HEK293 (cell line): ENCODE measurements at regions not wholly inside any gene's neighbourhood (a gene's known extent, or its start where the extent isn't known, plus 50 kb on each side); places are given as distances from the start of the nearest gene placed in this dataset.

ENCODE experiments used
- CTCF ChIA-PET: fragments of 350-600 bp; formaldehyde crosslinking; extraction: SDS; loops from one replicate; lab custom pipeline; 2021; ENCODE audit warnings: antibody characterized with exemption; lab: Yijun Ruan, JAX
- POLR2A ChIA-PET: fragments of 300-600 bp; formaldehyde crosslinking; extraction: SDS; loops from one replicate; lab custom pipeline; 2020; ENCODE audit warnings: antibody characterized with exemption, inconsistent platforms; lab: Yijun Ruan, JAX
- H3K27ac ChIP-seq: fragments of 200-500 bp; sonication (Bioruptor generic); 2 replicates; pipeline ENCODE4 v1.5.1; 2014; ENCODE audit warnings: low read depth, low read length, control low read depth, inconsistent platforms; ENCODE audit errors: extremely low read depth
- H3K36me3 ChIP-seq, 2 experiments: fragments of 200-500 bp in 1 of 2; sonication (Bioruptor generic) in 1 of 2; 1 replicate in 1 of 2; 2 replicates in 1 of 2; pipeline ENCODE4 v1.5.1; 2014 to 2017; ENCODE audit warnings: inconsistent platforms in 2 of 2, low read length in 2 of 2; ENCODE audit not compliant: control insufficient read depth in 2 of 2, insufficient read depth in 1 of 2
- H3K4me1 ChIP-seq: fragments of 200-500 bp; sonication (Bioruptor generic); 2 replicates; pipeline ENCODE4 v1.5.1; 2014; ENCODE audit warnings: mild to moderate bottlenecking, low read length, inconsistent platforms; ENCODE audit not compliant: control insufficient read depth, insufficient read depth
- H3K4me3 ChIP-seq: 2 replicates; pipeline ENCODE4 v1.5.1; 2011; ENCODE audit warnings: low read depth, mild to moderate bottlenecking, control low read depth, low read length, moderate library complexity
- H3K9me3 ChIP-seq: fragments of 200-500 bp; sonication (Bioruptor generic); 2 replicates; pipeline ENCODE4 v1.5.1; 2014; ENCODE audit warnings: low read depth, low read length, inconsistent platforms; ENCODE audit not compliant: control insufficient read depth, insufficient read depth
- AEBP2 ChIP-seq: fragments of 450-650 bp; formaldehyde crosslinking; IDR thresholded peaks from 2 replicates; pipeline ENCODE4 v1.5.1; 2016; ENCODE audit warnings: missing biosample characterization, missing genetic modification characterization, borderline replicate concordance
- EGR2 ChIP-seq: fragments of 450-650 bp; formaldehyde crosslinking; IDR thresholded peaks from 2 replicates; pipeline ENCODE4 v1.5.1; 2016; ENCODE audit warnings: low read depth, missing biosample characterization, missing genetic modification characterization
- GLIS1 ChIP-seq: fragments of 450-650 bp; formaldehyde crosslinking; IDR thresholded peaks from 2 replicates; pipeline ENCODE4 v1.5.1; 2016; ENCODE audit warnings: missing biosample characterization, missing genetic modification characterization
- GLIS2 ChIP-seq: fragments of 450-650 bp; formaldehyde crosslinking; IDR thresholded peaks from 2 replicates; pipeline ENCODE4 v1.5.1; 2016; ENCODE audit warnings: missing biosample characterization, missing genetic modification characterization
- HOXC10 ChIP-seq: sonication (generic); formaldehyde crosslinking; IDR thresholded peaks from 2 replicates; pipeline ENCODE4 v1.8.1; 2023; ENCODE audit warnings: mild to moderate bottlenecking, missing genetic modification reagents
- SP2 ChIP-seq: fragments of 450-650 bp; formaldehyde crosslinking; IDR thresholded peaks from 2 replicates; pipeline ENCODE4 v1.5.1; 2016; ENCODE audit warnings: missing biosample characterization, missing genetic modification characterization
- SP7 ChIP-seq: fragments of 450-650 bp; formaldehyde crosslinking; IDR thresholded peaks from 2 replicates; pipeline ENCODE4 v1.5.1; 2016; ENCODE audit warnings: missing biosample characterization, missing genetic modification characterization
- ZNF10 ChIP-seq: fragments of 450-650 bp; formaldehyde crosslinking; IDR thresholded peaks from 2 replicates; pipeline ENCODE4 v1.5.1; 2017; ENCODE audit warnings: missing biosample characterization, missing genetic modification characterization
- ZNF19 ChIP-seq: fragments of 450-650 bp; formaldehyde crosslinking; IDR thresholded peaks from 2 replicates; pipeline ENCODE4; 2016; ENCODE audit warnings: missing biosample characterization, missing genetic modification characterization, low read depth
- ZNF211 ChIP-seq: fragments of 450-650 bp; formaldehyde crosslinking; IDR thresholded peaks from 2 replicates; pipeline ENCODE4 v1.5.1; 2016; ENCODE audit warnings: low read depth, missing biosample characterization, missing genetic modification characterization
- ZNF366 ChIP-seq: fragments of 450-650 bp; formaldehyde crosslinking; conservative IDR thresholded peaks from 2 replicates; pipeline ENCODE4 v1.5.1; 2016; ENCODE audit warnings: missing biosample characterization, missing genetic modification characterization
- ZNF529 ChIP-seq: fragments of 450-650 bp; formaldehyde crosslinking; IDR thresholded peaks from 2 replicates; pipeline ENCODE4 v1.5.1; 2017; ENCODE audit warnings: missing genetic modification characterization, missing biosample characterization; ENCODE audit not compliant: insufficient replicate concordance
- ZNF623 ChIP-seq: fragments of 450-650 bp; formaldehyde crosslinking; IDR thresholded peaks from 2 replicates; pipeline ENCODE4 v1.5.1; 2016; ENCODE audit warnings: missing biosample characterization, missing genetic modification characterization
- ZNF76 ChIP-seq: fragments of 450-650 bp; formaldehyde crosslinking; IDR thresholded peaks from 2 replicates; pipeline ENCODE4; 2016; ENCODE audit warnings: low read depth, missing biosample characterization, missing genetic modification characterization, borderline replicate concordance
- ZNF768 ChIP-seq: fragments of 450-650 bp; formaldehyde crosslinking; IDR thresholded peaks from 2 replicates; pipeline ENCODE4 v1.5.1; 2018; ENCODE audit warnings: missing biosample characterization, mild to moderate bottlenecking, missing genetic modification characterization
- ZNF830 ChIP-seq: fragments of 450-650 bp; IDR thresholded peaks from 2 replicates; pipeline ENCODE4 v1.5.0; 2018; ENCODE audit warnings: missing biosample characterization, missing genetic modification characterization, low read depth, mild to moderate bottlenecking, moderate library complexity
- TF ChIP-seq, protein P1 (sequence below): fragments of 450-650 bp; formaldehyde crosslinking; optimal IDR thresholded peaks from 2 replicates; pipeline ENCODE3; 2016; ENCODE audit warnings: missing biosample characterization, mild to moderate bottlenecking, missing genetic modification characterization

DNA sequence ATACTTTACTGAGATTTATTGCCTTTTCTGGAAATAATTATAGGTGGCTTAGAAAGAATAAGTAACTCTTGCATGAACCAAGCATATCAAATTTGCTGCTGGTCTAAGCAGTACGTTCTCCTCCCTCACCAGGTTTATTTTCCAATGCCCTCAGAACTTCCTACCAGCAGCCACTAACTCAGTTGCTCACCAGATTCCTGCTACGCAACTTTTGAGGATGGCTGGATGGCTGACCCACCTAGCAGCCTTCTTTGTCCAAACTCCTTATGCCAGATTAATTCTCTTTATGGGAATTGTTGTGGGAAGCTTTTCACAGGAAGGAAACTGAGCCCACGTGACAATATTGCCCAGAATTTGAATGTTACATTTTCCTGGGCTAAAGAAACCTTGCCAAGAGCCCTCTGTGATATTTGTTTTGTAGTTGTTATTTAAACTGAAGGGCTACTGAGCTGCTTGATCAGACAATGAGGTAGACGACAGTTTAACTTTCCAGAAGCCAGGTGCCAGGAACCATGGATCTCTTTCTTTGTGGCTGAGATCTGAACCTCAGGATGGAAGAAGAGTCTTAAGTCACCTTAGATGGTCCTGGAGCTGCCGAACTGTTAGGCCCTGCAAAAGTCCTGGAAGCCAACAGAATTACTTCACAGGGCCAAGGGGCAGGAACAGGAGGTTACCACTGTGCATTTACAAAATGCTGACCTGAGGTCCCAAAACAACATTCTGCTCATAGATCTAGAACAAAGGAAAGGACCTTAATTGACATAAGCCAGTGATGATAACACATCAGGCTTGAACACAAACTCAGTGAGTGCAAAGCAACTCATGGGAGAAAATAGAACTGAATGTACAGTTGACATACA lies 85.5 kb upstream of the ATP1A1 start:
- TF ChIP-seq ZNF623 (tag by site-specific recombination) (no peak), SP7 (peak; percentile 67)
- H3K9me3 ChIP-seq: no peaks in the 10 kb centered on the region
- no peaks in the 10 kb centered on the region for H3K4me1 ChIP-seq
- H3K27ac ChIP-seq: no peak overlapping the region
- no peaks in the 10 kb centered on the region for H3K36me3 ChIP-seq
- CTCF ChIA-PET: no interaction called here
- POLR2A ChIA-PET: no interaction called here
- no peak overlapping the region for H3K4me3 ChIP-seq

- POLR2A ChIA-PET: no interaction called here
- H3K27ac ChIP-seq: no peak overlapping the region
- no peaks in the 10 kb centered on the region for H3K36me3 ChIP-seq
- no peaks in the 10 kb centered on the region for H3K4me1 ChIP-seq
- no peak for TF ChIP-seq ZNF76 (tag by site-specific recombination)
- TF ChIP-seq, protein P1, sequence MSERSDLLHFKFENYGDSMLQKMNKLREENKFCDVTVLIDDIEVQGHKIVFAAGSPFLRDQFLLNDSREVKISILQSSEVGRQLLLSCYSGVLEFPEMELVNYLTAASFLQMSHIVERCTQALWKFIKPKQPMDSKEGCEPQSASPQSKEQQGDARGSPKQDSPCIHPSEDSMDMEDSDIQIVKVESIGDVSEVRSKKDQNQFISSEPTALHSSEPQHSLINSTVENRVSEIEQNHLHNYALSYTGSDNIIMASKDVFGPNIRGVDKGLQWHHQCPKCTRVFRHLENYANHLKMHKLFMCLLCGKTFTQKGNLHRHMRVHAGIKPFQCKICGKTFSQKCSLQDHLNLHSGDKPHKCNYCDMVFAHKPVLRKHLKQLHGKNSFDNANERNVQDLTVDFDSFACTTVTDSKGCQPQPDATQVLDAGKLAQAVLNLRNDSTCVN (tag by site-specific recombination): no peak
- H3K4me3 ChIP-seq: no peak overlapping the region
- CTCF ChIA-PET: no interaction called here
- H3K9me3 ChIP-seq: no peaks in the 10 kb centered on the region
Observed at GRCh38 chr1:116288201-116288598, 84.8 kb upstream of the ATP1A1 start.

DNA sequence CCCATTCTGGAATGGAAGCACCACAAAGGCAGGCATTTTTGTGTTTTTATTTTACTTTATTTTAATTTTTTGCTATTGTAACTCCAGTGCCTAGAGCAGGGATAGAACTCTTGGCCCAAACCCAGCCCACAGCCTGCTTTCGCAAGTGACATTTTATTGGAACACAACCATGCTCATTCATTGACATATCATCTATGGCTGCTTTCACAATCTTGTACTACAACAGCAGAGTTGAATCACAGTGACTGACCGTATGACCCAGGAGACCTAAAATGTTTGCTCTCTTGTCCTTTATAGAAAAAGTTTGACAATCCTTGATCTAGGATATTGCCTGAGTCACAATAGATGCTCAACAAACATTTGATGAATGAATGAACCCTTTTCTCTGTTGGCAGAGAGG lies 83.9 kb upstream of the ATP1A1 start:
- no peak for TF ChIP-seq ZNF529
- no peak for TF ChIP-seq GLIS1 (tag by site-specific recombination)
- no peak for TF ChIP-seq EGR2
- no peak for TF ChIP-seq GLIS2
- no peak for TF ChIP-seq ZNF366 (tag by site-specific recombination)
- no peak for TF ChIP-seq SP2
- no peak for TF ChIP-seq ZNF830 (tag by site-specific recombination)
- TF ChIP-seq ZNF768 (tag by site-specific recombination): no peak
- no peak for TF ChIP-seq HOXC10
- TF ChIP-seq ZNF10: no peak
- TF ChIP-seq, all 188 proteins: peak for 0
- ChIA-PET CTCF (no interaction called here), POLR2A (no interaction called here)
- H3K27ac ChIP-seq: no peak overlapping the region
- H3K4me1 ChIP-seq: no peaks in the 10 kb centered on the region
- no peaks in the 10 kb centered on the region for H3K36me3 ChIP-seq
- no peaks in the 10 kb centered on the region for H3K9me3 ChIP-seq
- no peak overlapping the region for H3K4me3 ChIP-seq

DNA sequence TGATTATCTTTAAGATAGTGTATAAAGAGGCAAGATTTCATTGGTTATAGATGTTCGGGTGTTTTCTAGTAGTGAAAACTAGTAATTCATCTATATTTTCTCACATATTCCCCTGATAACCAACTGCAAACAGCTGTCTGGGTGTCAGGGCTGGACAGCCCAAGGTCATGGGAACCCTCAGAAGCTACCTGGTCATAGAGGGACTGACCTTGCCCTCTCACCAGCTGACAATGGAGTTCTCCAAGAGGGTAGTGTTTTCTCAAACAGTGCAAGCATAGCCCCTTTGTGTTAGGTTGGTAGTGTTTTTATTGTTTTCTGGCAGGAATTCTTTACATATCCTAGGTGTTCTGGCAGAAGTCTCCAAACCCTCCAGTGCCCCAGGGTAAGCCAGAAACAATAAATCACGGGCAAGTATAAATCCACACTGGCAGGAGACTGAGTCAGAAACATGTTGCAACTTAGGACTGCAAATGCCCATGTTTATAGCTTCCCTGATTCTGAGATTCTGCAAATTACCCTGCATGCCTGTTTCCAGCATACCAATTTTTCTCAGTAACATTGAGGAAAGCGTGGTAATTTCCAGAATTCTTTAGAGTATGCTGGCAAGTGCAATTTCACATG lies 82.8 kb upstream of the ATP1A1 start:
- ChIA-PET POLR2A (interaction anchor here (0.9 kb wide), 1 partner anchor 86 kb away, joined by 3 read pairs; no protein-coding TSS in a partner anchor), CTCF (interaction anchor here (1.0 kb wide), 1 partner anchor 34 kb away, joined by 3 read pairs; no protein-coding TSS in a partner anchor)
- H3K4me1 ChIP-seq: no peaks in the 10 kb centered on the region
- H3K36me3 ChIP-seq: no peaks in the 10 kb centered on the region
- H3K9me3 ChIP-seq: no peaks in the 10 kb centered on the region
- no peak for TF ChIP-seq AEBP2 (tag by site-specific recombination)
- TF ChIP-seq ZNF211: no peak
- no peak for TF ChIP-seq ZNF19 (tag by site-specific recombination)
- no peak for TF ChIP-seq ZNF830 (tag by site-specific recombination)
- H3K27ac ChIP-seq: no peak overlapping the region
- no peak overlapping the region for H3K4me3 ChIP-seq
